ENCODE measurements at regions not wholly inside any gene's neighbourhood (a gene's known extent, or its start where the extent isn't known, plus 50 kb on each side); places are given as distances from the start of the nearest gene placed in this dataset.
"Not testable (repeated sequence)": the region's sequence is repeated elsewhere in the genome, so short reads cannot be mapped to it uniquely, and the experiment has no call there.

- DNase-seq, result no peak
Observed at GRCh38 chr3:150238995-150239619, 169.0 kb upstream of the TSC22D2 start.

GRCh38 chr3:150238048-150238802 is 169.9 kb upstream of the TSC22D2 start:
- DNase-seq, result no peak

DNA sequence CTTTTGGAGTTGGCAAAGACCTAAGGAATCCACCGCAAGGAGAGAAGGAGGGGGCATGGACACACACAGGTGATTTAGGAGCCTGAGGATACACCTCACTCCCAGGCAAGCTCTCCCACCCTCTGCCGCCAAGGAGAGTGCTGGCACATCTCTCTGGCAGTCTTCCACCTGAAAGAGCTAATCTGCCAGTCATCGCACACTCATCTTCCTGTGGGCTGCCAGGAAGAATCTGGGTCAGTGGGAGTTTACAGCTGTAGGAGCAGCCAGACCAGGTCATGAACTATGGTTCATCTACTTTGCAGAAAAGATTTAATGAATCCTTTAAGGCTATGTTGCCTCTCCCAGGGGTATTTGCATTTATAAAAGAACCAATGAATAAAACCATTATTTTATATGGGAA is 170.6 kb upstream of the TSC22D2 start:
- no peak for DNase-seq

DNA sequence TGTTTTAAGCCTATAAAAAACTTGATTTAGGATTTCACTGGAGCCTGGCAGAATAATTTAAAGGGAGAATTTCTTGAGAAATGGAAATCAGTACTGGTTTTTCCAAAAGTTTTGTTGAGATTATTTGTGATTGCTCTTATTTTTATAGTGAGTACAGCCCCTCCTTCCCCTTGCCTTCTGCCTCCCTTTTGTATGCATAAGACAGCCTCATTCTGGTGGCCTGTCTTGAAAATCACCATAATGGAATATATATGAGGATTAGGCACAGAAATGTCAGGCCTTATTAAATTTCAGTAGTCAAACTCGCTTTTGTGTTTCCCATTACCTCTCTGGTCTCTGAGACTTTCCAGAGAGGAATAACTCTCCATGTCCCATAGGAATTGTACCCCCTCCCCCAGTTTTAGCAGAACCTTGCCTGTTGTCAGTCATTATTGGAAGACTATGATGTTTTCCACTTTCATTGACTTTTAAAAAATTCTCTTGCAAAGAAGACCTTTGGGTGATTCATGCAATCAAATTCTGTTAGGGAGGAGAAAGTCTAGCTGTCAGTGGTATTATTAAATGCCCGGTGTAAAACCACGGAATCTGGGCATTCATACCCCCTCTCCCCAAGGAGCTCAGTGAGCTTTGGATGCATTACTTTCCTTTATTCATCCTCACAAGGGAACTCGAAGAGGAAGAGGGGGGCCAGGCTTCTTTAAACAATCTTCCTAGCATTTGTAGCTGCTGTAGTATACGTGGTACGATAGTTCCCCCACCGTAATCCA is 171.6 kb upstream of the TSC22D2 start:
- no peak for DNase-seq

DNA sequence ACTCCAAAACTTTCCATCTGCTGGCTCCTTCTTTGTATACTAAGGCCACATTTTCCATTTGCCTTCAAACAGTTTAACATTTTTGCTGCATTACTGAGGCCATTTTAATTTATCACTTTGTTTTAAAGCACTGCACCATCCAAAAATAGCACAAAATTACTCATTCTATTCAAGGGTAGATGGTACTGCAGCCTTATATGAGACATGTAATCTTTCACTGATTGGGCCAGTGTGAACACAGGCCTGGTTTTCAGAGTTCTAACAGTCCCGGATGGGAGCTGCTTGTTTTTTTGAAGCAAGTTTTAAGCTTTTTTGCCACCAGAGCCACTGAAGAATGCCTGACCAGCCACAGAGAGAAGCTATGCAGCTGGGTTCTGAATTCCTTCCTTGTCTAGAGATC is 172.3 kb upstream of the TSC22D2 start:
- DNase-seq, result no peak

DNA sequence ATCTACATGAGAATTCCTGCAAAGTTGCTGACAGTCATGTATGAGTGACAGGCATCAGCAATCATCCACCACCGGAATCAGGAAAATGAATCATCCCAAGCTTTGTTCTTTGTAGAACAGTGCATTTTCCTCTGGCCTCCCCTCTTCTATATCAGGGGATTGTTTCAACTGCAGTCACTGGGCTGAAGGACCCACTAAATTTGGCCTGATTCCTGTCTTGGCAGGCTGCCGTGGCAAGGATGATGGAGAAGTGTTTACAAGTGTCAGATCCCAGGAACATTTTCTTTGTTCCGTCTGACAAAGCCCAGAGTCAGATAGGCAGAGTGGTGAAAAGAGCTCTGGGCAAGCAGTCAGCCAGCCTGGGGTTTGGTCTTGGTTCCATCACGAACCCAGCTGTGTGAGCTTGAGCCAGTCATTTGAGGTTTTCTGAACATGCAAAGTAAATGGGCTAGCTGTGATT is 175.1 kb upstream of the TSC22D2 start:
- no peak for DNase-seq

DNA sequence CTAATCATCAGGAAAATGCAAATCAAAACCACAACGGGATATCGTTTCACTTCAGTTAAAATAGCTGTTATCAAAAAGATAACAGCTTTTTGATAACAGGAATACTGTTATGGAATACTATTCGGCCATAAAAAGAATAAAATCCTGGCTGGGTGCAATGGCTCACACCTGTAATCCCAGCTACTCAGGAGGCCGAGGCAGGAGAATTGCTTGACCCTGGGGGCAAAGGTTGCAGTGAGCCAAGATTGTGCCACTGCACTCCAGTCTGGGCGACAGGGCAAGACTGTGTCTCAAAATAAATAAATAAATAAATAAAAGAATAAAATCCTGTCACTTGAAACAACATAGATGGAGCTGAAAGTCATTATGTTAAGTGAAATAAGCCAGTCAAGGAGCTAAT is 178.1 kb upstream of the TSC22D2 start:
- DNase-seq, result no peak

GRCh38 chr3:150228626-150229025 is 179.5 kb upstream of the TSC22D2 start:
- DNase-seq, result not testable (repeated sequence)

DNA sequence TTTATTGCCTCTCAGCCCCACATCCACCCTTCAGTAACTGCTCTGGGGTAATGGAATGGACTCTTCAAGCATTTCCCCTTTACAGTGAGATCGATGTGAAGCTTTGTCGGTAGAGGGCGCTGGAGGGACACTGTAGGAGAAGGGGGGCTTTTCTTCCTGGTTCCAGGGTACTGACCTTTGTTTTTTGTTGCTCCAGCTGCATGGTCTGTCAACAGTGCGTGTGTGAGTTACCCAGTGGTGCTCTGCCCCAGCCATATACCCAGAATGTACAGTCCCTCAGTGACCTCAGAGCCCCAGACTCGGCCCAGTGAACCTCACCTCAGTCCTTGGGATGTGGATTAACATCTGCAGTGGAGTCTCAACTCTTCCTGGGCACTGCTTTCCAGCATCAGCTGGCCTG is 180.3 kb upstream of the TSC22D2 start:
- no peak for DNase-seq

DNA sequence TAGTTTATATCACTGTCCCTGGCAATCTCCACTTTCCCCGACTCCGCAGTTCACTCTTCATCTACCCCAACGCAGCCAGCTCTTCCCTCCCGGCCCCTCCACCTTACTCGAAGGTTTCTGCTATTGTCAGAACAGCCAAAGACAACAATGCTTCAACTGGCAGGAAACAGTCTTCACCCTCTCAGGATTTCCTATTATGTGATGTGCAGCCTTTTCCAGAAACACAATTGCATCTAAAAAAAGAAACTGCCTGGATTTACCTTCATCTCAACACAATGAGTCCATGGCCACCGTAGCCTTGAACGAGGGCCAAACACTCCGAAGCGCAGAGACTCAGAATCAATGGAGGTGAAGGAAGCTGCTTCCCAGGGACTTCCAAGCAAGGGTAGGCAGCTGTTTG is 182.1 kb upstream of the TSC22D2 start:
- DNase-seq, result no peak

DNA sequence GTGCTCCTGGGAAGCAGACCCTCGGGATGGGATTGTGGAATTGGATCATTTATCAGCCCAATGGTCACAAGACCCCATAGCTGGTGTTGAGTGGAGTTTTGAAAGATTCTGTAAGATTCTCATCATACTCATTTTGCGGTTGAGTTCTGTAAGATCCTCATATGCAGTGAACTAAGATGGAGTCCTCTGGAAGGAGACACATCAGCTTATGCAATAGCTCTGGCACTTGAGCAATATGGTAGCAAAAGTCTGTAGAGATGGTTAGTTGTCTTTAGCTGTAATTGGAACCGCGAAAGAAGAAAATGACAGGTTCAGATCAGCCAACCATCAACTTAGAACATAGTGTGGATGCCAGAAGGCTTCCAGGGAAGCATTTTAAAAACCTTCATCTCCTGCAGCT is 184.5 kb upstream of the TSC22D2 start:
- DNase-seq, result no peak

GRCh38 chr3:150222691-150223489 is 185.2 kb upstream of the TSC22D2 start:
- DNase-seq, result no peak

- DNase-seq, result no peak
Observed at GRCh38 chr3:150221904-150222523, 186.1 kb upstream of the TSC22D2 start.

DNA sequence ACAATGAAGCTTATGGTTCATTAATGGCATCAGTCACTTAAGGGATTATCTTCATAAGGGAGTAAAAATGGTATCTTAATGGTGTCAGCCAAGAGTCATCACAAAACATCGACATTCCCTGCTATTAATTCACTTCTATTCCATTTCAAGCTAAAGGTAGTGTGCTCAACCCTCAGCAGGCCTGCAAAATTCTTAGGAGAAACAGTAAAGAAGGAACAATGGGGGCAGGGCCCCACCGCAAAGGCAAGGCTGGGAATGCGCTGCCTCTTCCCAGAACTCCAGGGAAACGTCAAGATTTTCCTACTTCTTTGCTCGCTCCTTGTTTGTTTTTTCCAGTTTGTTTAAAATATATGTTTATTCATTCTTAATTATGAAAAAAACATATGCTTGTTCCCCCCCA is 187.3 kb upstream of the TSC22D2 start:
- DNase-seq, result no peak

- DNase-seq, result no peak
Observed at GRCh38 chr3:150220041-150220440, 188.1 kb upstream of the TSC22D2 start.

DNA sequence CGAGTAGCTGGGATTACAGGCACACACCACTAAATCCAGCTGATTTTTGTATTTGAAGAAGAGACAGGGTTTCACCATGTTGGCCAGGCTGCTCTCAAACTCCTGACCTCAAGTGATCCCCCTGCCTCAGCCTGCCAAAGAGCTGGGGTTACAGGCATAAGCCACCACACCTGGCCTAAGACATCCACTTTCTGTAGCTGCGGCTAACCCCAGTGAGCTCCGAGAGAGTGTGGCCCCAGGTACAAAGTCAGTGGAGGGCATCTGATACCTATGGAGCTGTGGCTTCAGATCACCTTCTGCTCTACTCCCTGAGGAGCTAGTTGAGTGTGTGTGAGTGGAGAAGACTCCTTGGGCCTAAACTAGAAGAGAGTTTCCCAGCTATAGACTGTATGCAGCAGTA is 189.3 kb upstream of the TSC22D2 start:
- no peak for DNase-seq

DNA sequence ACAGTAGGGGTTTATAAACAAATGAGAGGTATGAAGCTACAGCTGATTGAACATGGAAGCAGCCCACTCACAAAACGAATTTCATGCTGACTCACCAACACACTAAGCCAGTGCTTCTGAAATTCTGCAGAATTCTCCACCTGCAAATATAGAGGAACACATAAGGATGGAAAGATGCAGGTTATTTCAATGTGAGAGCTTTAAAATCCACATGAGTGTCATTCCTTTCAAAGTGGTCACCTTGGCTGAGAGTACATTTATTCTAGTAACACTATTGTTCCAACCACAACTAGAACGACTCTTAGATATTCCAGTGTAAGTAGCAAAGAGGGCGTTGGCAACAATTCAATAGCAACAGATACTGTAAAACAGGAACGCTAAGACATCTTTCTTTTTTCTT is 189.9 kb upstream of the TSC22D2 start:
- no peak for DNase-seq

- no peak for DNase-seq
Observed at GRCh38 chr3:150217691-150218090, 190.4 kb upstream of the TSC22D2 start.

- DNase-seq, result no peak
Observed at GRCh38 chr3:150216866-150217600, 191.1 kb upstream of the TSC22D2 start.

GRCh38 chr3:150216041-150216811 is 191.9 kb upstream of the TSC22D2 start:
- DNase-seq, result no peak

GRCh38 chr3:150215616-150216015 is 192.5 kb upstream of the TSC22D2 start:
- no peak for DNase-seq

Data from activated CD4-positive, CD25-positive, alpha-beta regulatory T cell treated with anti-CD3 and anti-CD28 coated beads, Interleukin-2, amount 50 U/mL, for 72 hours (primary cell).